GM12892 (cell line): ENCODE measurements at regions not wholly inside any gene's neighbourhood (a gene's known extent, or its start where the extent isn't known, plus 50 kb on each side); places are given as distances from the start of the nearest gene placed in this dataset.

ENCODE experiments used
- POLR2A ChIP-seq: IDR thresholded peaks from 2 replicates; pipeline ENCODE4 v1.6.1; 2011; ENCODE audit warnings: low read depth, low read length, control low read depth
- TAF1 ChIP-seq: IDR thresholded peaks from 2 replicates; pipeline ENCODE4 v1.6.1; 2011; ENCODE audit warnings: low read depth, mild to moderate bottlenecking, control low read depth, low read length, borderline replicate concordance

DNA sequence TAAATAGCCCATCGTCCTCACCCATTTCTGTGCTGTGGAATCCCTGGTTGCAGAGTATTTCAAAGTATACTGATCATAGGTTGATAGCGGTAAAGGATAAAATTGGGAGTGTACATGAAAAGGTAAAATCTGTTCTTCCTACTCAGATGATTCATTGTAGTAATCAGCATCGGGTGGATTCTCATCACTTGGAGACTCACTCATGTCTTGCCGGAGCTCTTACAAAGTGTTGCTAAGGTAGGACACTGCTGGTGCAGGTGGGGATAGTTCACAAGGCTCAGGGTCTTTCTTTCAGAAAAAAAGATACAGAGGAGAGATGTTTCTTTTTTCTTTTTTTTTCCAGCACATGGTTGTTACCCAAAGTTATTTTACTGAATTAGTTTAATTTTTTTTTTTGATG is 84.8 kb downstream of the MTNR1B start:
- TF ChIP-seq TAF1 (no peak), POLR2A (no peak)
